ENCODE measurements at regions not wholly inside any gene's neighbourhood (a gene's known extent, or its start where the extent isn't known, plus 50 kb on each side); places are given as distances from the start of the nearest gene placed in this dataset.

- H3K27me3 Mint-ChIP-seq, result no peaks in the 10 kb centered on the region
Observed at GRCh38 chr10:107649249-107649648, 484.7 kb upstream of the SORCS1 start.

GRCh38 chr10:107647462-107647861 is 483.0 kb upstream of the SORCS1 start:
- Mint-ChIP-seq H3K27me3 (no peaks in the 10 kb centered on the region), H3K27ac (no peak overlapping the region), H3K4me3 (no peak overlapping the region), H3K36me3 (ENCODE audit: low read depth) (no peaks in the 10 kb centered on the region), H3K9me3 (no peaks in the 10 kb centered on the region), H3K4me1 (no peaks in the 10 kb centered on the region)
- intact Hi-C loops (cut with micrococcal nuclease), result no loop called here
- no peak for DNase-seq

More at GRCh38 chr10:107649249-107649648, 484.7 kb upstream of the SORCS1 start:
- no peak for DNase-seq
- Mint-ChIP-seq H3K4me1 (peaks cover 4% of the 10 kb centered on the region), H3K36me3 (ENCODE audit: low read depth) (no peaks in the 10 kb centered on the region), H3K27ac (no peak overlapping the region), H3K4me3 (no peak overlapping the region), H3K9me3 (no peaks in the 10 kb centered on the region)
- intact Hi-C loops (cut with micrococcal nuclease), result no loop called here

- no peak overlapping the region for H3K4me3 Mint-ChIP-seq
- no peaks in the 10 kb centered on the region for H3K9me3 Mint-ChIP-seq
- no peaks in the 10 kb centered on the region for H3K27me3 Mint-ChIP-seq
- H3K27ac Mint-ChIP-seq, result no peak overlapping the region
- intact Hi-C loops (cut with micrococcal nuclease), result no loop called here
- DNase-seq, result no peak
- no peaks in the 10 kb centered on the region for H3K36me3 Mint-ChIP-seq (ENCODE audit: low read depth)
- H3K4me1 Mint-ChIP-seq, result no peaks in the 10 kb centered on the region
Observed at GRCh38 chr10:107631876-107632275, 467.4 kb upstream of the SORCS1 start.

DNA sequence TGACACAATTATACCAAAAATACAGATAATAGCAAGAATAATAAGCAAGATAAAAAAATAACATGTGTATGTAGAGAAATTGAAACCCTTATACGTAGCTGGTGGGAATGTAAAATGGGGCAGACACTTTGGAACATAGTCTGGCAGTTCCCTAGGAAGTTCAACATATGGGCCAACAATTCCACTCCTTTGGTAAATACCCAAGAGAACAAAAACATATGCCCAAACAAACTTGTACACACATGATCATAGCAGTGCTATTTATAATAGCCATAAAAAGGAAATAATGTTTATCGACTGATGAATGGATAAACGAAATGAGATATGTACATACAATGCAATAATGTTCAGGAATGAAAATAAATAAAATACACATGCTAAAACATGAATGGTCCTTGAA is 462.4 kb upstream of the SORCS1 start:
- H3K36me3 Mint-ChIP-seq (ENCODE audit: low read depth), result no peaks in the 10 kb centered on the region
- intact Hi-C loops (cut with micrococcal nuclease), result no loop called here
- no peaks in the 10 kb centered on the region for H3K4me1 Mint-ChIP-seq
- no peaks in the 10 kb centered on the region for H3K27me3 Mint-ChIP-seq
- DNase-seq, result no peak
- no peak overlapping the region for H3K27ac Mint-ChIP-seq
- H3K9me3 Mint-ChIP-seq, result peaks cover 5% of the 10 kb centered on the region
- no peak overlapping the region for H3K4me3 Mint-ChIP-seq

GRCh38 chr10:107623292-107623691 is 458.8 kb upstream of the SORCS1 start:
- H3K27ac Mint-ChIP-seq, result no peak overlapping the region
- H3K4me1 Mint-ChIP-seq, result no peaks in the 10 kb centered on the region
- no peak overlapping the region for H3K4me3 Mint-ChIP-seq
- intact Hi-C loops (cut with micrococcal nuclease), result no loop called here
- H3K27me3 Mint-ChIP-seq, result no peaks in the 10 kb centered on the region
- DNase-seq, result no peak
- no peaks in the 10 kb centered on the region for H3K36me3 Mint-ChIP-seq (ENCODE audit: low read depth)
- peaks cover 5% of the 10 kb centered on the region for H3K9me3 Mint-ChIP-seq

GRCh38 chr10:107619139-107619538 is 454.6 kb upstream of the SORCS1 start:
- Mint-ChIP-seq H3K4me1 (no peaks in the 10 kb centered on the region), H3K27me3 (no peaks in the 10 kb centered on the region), H3K27ac (no peak overlapping the region)

DNA sequence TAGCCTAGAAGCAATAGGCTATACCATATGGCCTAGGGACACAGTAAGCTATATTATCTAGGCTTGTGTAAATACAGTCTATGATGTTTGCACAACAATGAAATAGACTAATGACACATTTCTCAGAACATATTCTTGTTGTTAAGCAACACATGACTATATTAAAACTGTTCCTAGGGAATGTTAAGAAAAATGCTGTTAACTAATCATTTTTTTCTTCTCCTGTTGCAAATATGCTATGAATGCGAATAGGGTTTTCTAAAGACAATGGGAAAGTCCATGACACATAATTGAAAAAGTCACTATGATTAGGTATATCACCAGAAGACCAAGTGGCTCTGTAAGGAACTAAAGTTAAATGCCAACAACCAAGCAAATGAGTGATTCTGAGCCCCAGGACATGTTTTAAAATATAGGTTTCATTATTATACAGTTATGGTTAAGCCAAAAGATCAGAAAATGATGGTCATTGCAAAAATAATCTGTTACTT is 454.0 kb upstream of the SORCS1 start:
- DNase-seq, result no peak
- H3K27me3 Mint-ChIP-seq, result no peaks in the 10 kb centered on the region
- H3K36me3 Mint-ChIP-seq (ENCODE audit: low read depth), result no peaks in the 10 kb centered on the region
- intact Hi-C loops (cut with micrococcal nuclease), result no loop called here
- no peaks in the 10 kb centered on the region for H3K4me1 Mint-ChIP-seq
- H3K9me3 Mint-ChIP-seq, result no peaks in the 10 kb centered on the region
- no peak overlapping the region for H3K27ac Mint-ChIP-seq
- H3K4me3 Mint-ChIP-seq, result no peak overlapping the region

More at GRCh38 chr10:107619139-107619538, 454.6 kb upstream of the SORCS1 start:
- Mint-ChIP-seq H3K9me3 (peaks cover 2% of the 10 kb centered on the region), H3K4me3 (no peak overlapping the region), H3K36me3 (ENCODE audit: low read depth) (no peaks in the 10 kb centered on the region)
- DNase-seq, result no peak
- intact Hi-C loops (cut with micrococcal nuclease), result no loop called here

GRCh38 chr10:107616463-107617410 is 452.2 kb upstream of the SORCS1 start:
- H3K4me1 Mint-ChIP-seq, result no peaks in the 10 kb centered on the region
- no peak overlapping the region for H3K27ac Mint-ChIP-seq
- H3K36me3 Mint-ChIP-seq (ENCODE audit: low read depth), result no peaks in the 10 kb centered on the region
- no peaks in the 10 kb centered on the region for H3K27me3 Mint-ChIP-seq
- intact Hi-C loops (cut with micrococcal nuclease), result no loop called here
- H3K9me3 Mint-ChIP-seq, result no peaks in the 10 kb centered on the region
- H3K4me3 Mint-ChIP-seq, result no peak overlapping the region
- no peak for DNase-seq

- H3K27ac Mint-ChIP-seq, result no peak overlapping the region
- intact Hi-C loops (cut with micrococcal nuclease), result no loop called here
- H3K4me1 Mint-ChIP-seq, result no peaks in the 10 kb centered on the region
- H3K4me3 Mint-ChIP-seq, result no peak overlapping the region
- DNase-seq, result no peak
- H3K36me3 Mint-ChIP-seq (ENCODE audit: low read depth), result no peaks in the 10 kb centered on the region
- H3K27me3 Mint-ChIP-seq, result no peaks in the 10 kb centered on the region
- no peaks in the 10 kb centered on the region for H3K9me3 Mint-ChIP-seq
Observed at GRCh38 chr10:107616031-107616430, 451.5 kb upstream of the SORCS1 start.

- Mint-ChIP-seq H3K9me3 (no peaks in the 10 kb centered on the region), H3K4me3 (no peak overlapping the region), H3K27ac (no peak overlapping the region), H3K36me3 (ENCODE audit: low read depth) (no peaks in the 10 kb centered on the region), H3K27me3 (no peaks in the 10 kb centered on the region), H3K4me1 (no peaks in the 10 kb centered on the region)
- no peak for DNase-seq
- intact Hi-C loops (cut with micrococcal nuclease), result no loop called here
Observed at GRCh38 chr10:107614939-107615685, 450.6 kb upstream of the SORCS1 start.

GRCh38 chr10:107611115-107611514 is 446.6 kb upstream of the SORCS1 start:
- H3K4me3 Mint-ChIP-seq, result no peak overlapping the region
- no peaks in the 10 kb centered on the region for H3K36me3 Mint-ChIP-seq (ENCODE audit: low read depth)
- intact Hi-C loops (cut with micrococcal nuclease), result no loop called here
- no peaks in the 10 kb centered on the region for H3K9me3 Mint-ChIP-seq
- H3K27ac Mint-ChIP-seq, result no peak overlapping the region
- DNase-seq, result no peak
- no peaks in the 10 kb centered on the region for H3K4me1 Mint-ChIP-seq
- no peaks in the 10 kb centered on the region for H3K27me3 Mint-ChIP-seq

DNA sequence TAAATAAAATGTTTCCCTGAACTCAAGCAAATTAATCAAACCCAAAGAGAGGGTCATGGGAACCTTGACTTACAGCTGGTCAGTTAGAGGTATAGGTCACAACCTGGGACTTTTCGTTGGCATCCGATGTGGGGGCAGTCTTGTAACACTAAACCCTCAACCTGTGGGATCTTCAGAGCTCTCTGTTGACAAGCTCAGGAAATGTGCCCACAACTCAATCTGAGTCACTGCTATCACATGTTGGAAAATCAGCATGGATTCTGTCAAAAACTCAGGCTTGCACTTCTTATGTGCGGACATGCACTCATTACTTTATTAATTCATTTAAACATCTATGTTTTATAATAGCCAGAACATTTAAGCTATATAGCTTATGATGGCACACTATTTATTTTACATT is 424.6 kb upstream of the SORCS1 start:
- Mint-ChIP-seq H3K9me3 (no peaks in the 10 kb centered on the region), H3K27me3 (no peaks in the 10 kb centered on the region), H3K27ac (no peak overlapping the region), H3K4me1 (no peaks in the 10 kb centered on the region), H3K36me3 (ENCODE audit: low read depth) (no peaks in the 10 kb centered on the region), H3K4me3 (no peak overlapping the region)
- intact Hi-C loops (cut with micrococcal nuclease), result no loop called here
- no peak for DNase-seq

GRCh38 chr10:107585630-107586029 is 421.1 kb upstream of the SORCS1 start:
- Mint-ChIP-seq H3K27me3 (no peaks in the 10 kb centered on the region), H3K4me1 (no peaks in the 10 kb centered on the region), H3K27ac (no peak overlapping the region), H3K36me3 (ENCODE audit: low read depth) (no peaks in the 10 kb centered on the region), H3K9me3 (peaks cover 3% of the 10 kb centered on the region), H3K4me3 (no peak overlapping the region)
- intact Hi-C loops (cut with micrococcal nuclease), result no loop called here
- DNase-seq, result no peak

DNA sequence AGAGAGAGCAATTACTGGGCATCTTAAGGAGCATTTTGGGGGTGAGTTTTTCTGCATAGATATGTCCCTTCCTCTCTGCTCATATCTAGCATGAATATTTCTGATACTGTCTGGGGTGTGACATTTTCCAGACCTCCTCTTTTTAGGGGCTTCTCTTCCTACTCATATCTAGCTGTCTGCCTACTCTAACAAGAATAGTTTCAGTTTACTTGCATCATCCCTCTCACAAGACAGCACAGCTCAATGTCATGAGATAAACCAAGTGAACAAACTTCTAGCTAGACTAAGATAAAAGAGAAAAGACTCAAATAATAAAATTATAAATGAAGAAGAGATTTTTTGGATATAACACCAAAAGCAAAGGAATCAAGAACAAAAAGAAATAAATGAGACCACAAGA is 419.5 kb upstream of the SORCS1 start:
- Mint-ChIP-seq H3K36me3 (ENCODE audit: low read depth) (no peaks in the 10 kb centered on the region), H3K4me3 (no peak overlapping the region), H3K27ac (no peak overlapping the region), H3K27me3 (no peaks in the 10 kb centered on the region), H3K9me3 (peaks cover 3% of the 10 kb centered on the region), H3K4me1 (no peaks in the 10 kb centered on the region)
- intact Hi-C loops (cut with micrococcal nuclease), result no loop called here
- no peak for DNase-seq

All from activated CD4-positive, alpha-beta T cell treated with anti-CD3 and anti-CD28 coated beads, Interleukin-2, amount 10 ng/mL, durations not matched to agents 24 days and 14 days (primary cell).